ENCODE measurements at regions not wholly inside any gene's neighbourhood (a gene's known extent, or its start where the extent isn't known, plus 50 kb on each side); places are given as distances from the start of the nearest gene placed in this dataset.

DNA sequence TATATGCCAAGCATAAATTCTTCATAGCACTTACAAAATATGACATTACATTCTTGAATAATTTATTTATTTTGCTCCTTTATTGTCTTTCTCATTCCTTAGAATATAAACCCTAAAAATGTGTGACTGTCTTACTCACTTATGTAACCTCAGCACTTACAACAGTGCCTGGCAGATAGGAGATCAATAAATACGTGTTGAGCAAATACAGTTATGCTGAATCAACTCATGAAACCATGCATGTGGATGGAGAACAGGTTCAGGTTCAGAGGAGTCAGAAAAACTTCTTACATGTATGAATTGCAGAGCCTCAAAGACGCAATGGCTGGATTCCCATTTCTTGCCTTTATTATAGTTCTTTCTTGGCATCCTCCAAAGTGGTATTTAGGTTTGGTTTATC, 659.4 kb upstream of the CHAC2 start:
- TF ChIP-seq CTCF (IDR thresholded peaks at IDR 0.05; ENCODE audit: low read depth, low read length), result no peak
- H3K4me3 ChIP-seq (ENCODE audit: low read depth, low read length), result no peak overlapping the region

GRCh38 chr2:53104263-53104662, 663.3 kb upstream of the CHAC2 start:
- TF ChIP-seq CTCF (IDR thresholded peaks at IDR 0.05; ENCODE audit: low read depth, low read length), result no peak
- H3K4me3 ChIP-seq (ENCODE audit: low read depth, low read length), result no peak overlapping the region

GRCh38 chr2:53103679-53104078, 663.9 kb upstream of the CHAC2 start:
- no peak for TF ChIP-seq CTCF (IDR thresholded peaks at IDR 0.05; ENCODE audit: low read depth, low read length)

DNA sequence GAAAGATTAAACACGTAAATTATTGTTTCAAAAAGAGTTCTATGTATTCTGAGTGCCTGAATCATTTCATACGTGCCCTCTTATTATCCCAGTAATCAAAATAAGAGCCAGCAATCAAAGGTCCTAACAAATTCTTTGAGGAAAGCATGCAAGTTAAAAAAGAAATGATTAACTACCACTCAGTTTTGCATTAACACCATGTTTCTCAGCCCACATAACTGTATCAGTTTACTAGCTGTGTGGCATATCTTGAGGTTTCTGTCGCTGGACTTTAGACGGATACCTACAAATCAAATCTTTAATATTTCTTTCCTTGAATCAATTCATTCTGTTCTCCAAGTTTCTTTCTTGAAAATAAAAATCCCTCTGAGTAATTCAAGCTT, 668.9 kb upstream of the CHAC2 start:
- no peak for TF ChIP-seq CTCF (IDR thresholded peaks at IDR 0.05; ENCODE audit: low read depth, low read length)
- H3K4me3 ChIP-seq (ENCODE audit: low read depth, low read length), result no peak overlapping the region

More at GRCh38 chr2:53103679-53104078, 663.9 kb upstream of the CHAC2 start:
- H3K4me3 ChIP-seq (ENCODE audit: low read depth, low read length), result no peak overlapping the region

DNA sequence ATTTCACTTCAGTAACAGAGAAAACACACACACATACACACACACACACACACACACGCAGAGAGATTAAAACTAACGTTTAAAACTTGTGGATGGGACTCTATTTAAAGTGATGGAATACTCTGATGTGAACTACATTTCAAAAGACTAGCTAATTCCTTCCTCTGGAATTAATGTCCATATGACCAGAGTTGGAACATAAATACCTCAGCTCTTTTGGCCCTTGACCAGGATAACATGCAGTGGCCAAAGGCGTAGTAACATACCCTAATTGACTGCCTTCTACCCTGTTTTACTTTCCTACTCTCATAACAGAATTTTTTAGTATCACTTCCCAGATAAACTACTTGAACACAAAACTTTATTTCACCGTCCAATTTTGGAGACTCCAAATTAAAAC, 671.3 kb upstream of the CHAC2 start:
- no peak for TF ChIP-seq CTCF (IDR thresholded peaks at IDR 0.05; ENCODE audit: low read depth, low read length)
- no peak overlapping the region for H3K4me3 ChIP-seq (ENCODE audit: low read depth, low read length)

- no peak overlapping the region for H3K4me3 ChIP-seq (ENCODE audit: low read depth, low read length)
- no peak for TF ChIP-seq CTCF (IDR thresholded peaks at IDR 0.05; ENCODE audit: low read depth, low read length)
Observed at GRCh38 chr2:53095664-53096063, 671.9 kb upstream of the CHAC2 start.

DNA sequence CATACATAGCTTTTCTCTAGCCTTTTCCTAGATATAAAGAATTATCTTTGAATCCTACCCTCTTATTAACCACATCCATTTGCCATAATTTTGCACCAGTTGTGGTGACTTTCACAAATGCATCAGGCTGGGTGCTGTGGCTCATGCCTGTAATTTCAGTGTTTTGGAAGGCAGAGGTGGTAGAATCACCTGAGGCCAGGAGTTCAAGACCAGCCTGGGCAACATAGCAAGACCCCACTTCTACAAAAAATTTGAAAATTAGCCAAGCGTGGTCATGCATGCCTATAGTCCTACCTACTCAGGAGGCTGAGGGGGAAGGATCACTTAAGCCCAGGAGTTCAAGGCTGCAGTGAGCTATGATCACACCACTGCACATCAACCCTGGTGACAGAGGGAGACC, 672.4 kb upstream of the CHAC2 start:
- no peak overlapping the region for H3K4me3 ChIP-seq (ENCODE audit: low read depth, low read length)
- TF ChIP-seq CTCF (IDR thresholded peaks at IDR 0.05; ENCODE audit: low read depth, low read length), result no peak
